Activated CD4-positive, alpha-beta T cell treated with anti-CD3 and anti-CD28 coated beads for 4 hours (primary cell): ENCODE measurements at regions not wholly inside any gene's neighbourhood (a gene's known extent, or its start where the extent isn't known, plus 50 kb on each side); places are given as distances from the start of the nearest gene placed in this dataset.

ENCODE experiments used
- DNase-seq, 2 donors: peaks; one replicate each; pipeline ENCODE4 v3.0.0-alpha.2; 2020

GRCh38 chr14:71203306-71203705, 296.0 kb downstream of the PCNX1 start:
- no peak for DNase-seq

GRCh38 chr14:71204231-71204630, 297.0 kb downstream of the PCNX1 start:
- DNase-seq, result no peak

- no peak for DNase-seq
Observed at GRCh38 chr14:71204768-71205167, 297.5 kb downstream of the PCNX1 start.

- DNase-seq, result no peak
Observed at GRCh38 chr14:71206123-71206522, 298.9 kb downstream of the PCNX1 start.

- DNase-seq, result no peak
Observed at GRCh38 chr14:71206766-71207371, 299.6 kb downstream of the PCNX1 start.

GRCh38 chr14:71208702-71209357, 301.6 kb downstream of the PCNX1 start:
- DNase-seq, result no peak

GRCh38 chr14:71209888-71210287, 302.6 kb downstream of the PCNX1 start:
- no peak for DNase-seq

GRCh38 chr14:71212093-71212492, 304.8 kb downstream of the PCNX1 start:
- DNase-seq, result no peak

- no peak for DNase-seq
Observed at GRCh38 chr14:71212683-71213107, 305.4 kb downstream of the PCNX1 start.

GRCh38 chr14:71214241-71214640, 307.0 kb downstream of the PCNX1 start:
- DNase-seq, result no peak

- DNase-seq, result no peak
Observed at GRCh38 chr14:71220462-71220861, 313.2 kb downstream of the PCNX1 start.

- no peak for DNase-seq
Observed at GRCh38 chr14:71221119-71221518, 313.9 kb downstream of the PCNX1 start.

- DNase-seq, result no peak
Observed at GRCh38 chr14:71225113-71225512, 317.9 kb downstream of the PCNX1 start.

GRCh38 chr14:71228711-71229110, 321.5 kb downstream of the PCNX1 start:
- no peak for DNase-seq

GRCh38 chr14:71229875-71230274, 322.6 kb downstream of the PCNX1 start:
- no peak for DNase-seq

- no peak for DNase-seq
Observed at GRCh38 chr14:71230897-71231296, 323.6 kb downstream of the PCNX1 start.

- no peak for DNase-seq
Observed at GRCh38 chr14:71231521-71232393, 324.5 kb downstream of the PCNX1 start.

- DNase-seq, result no peak
Observed at GRCh38 chr14:71232506-71232905, 325.2 kb downstream of the PCNX1 start.

GRCh38 chr14:71235875-71236274, 328.6 kb downstream of the PCNX1 start:
- DNase-seq, result no peak

- DNase-seq, result no peak
Observed at GRCh38 chr14:71236487-71236886, 329.2 kb downstream of the PCNX1 start.

- no peak for DNase-seq
Observed at GRCh38 chr14:71237556-71237955, 330.3 kb downstream of the PCNX1 start.

GRCh38 chr14:71238835-71239234, 331.6 kb downstream of the PCNX1 start:
- no peak for DNase-seq

GRCh38 chr14:71240171-71240570, 332.9 kb downstream of the PCNX1 start:
- DNase-seq, result no peak
